HG03457 (cell line): ENCODE measurements at regions not wholly inside any gene's neighbourhood (a gene's known extent, or its start where the extent isn't known, plus 50 kb on each side); places are given as distances from the start of the nearest gene placed in this dataset.
"Not testable (repeated sequence)": the region's sequence is repeated elsewhere in the genome, so short reads cannot be mapped to it uniquely, and the experiment has no call there.

Experiments used
- ATAC-seq: cut with Tn5 transposase; IDR thresholded peaks from one replicate; pipeline ENCODE4 v1.9.1; 2021; ENCODE audit warnings: moderate number of reproducible peaks; ENCODE audit not compliant: unreplicated experiment

DNA sequence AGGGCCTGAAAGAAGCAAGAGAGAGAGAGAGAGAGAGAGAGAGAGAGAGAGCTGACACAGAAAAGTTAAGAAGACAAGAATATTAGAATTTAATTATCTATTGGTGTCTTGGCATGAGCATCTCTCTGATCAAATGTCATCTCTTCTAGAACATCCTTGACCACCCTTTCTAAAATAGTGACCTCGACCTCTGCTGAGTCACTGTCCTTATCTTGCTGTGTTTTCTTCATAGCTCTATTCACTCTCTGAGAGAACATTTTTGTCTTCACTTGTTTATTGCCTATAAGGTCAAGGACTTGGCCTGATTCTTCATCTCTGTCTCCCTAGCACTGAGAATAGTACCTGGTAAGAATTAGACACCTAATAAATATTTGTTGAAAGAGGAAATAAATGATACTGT lies 383.8 kb upstream of the RPS23 start:
- ATAC-seq: no peak

- no peak for ATAC-seq
Observed at GRCh38 chr5:82661462-82661861, 383.3 kb upstream of the RPS23 start.

GRCh38 chr5:82659115-82659514 lies 381.0 kb upstream of the RPS23 start:
- ATAC-seq: no peak

DNA sequence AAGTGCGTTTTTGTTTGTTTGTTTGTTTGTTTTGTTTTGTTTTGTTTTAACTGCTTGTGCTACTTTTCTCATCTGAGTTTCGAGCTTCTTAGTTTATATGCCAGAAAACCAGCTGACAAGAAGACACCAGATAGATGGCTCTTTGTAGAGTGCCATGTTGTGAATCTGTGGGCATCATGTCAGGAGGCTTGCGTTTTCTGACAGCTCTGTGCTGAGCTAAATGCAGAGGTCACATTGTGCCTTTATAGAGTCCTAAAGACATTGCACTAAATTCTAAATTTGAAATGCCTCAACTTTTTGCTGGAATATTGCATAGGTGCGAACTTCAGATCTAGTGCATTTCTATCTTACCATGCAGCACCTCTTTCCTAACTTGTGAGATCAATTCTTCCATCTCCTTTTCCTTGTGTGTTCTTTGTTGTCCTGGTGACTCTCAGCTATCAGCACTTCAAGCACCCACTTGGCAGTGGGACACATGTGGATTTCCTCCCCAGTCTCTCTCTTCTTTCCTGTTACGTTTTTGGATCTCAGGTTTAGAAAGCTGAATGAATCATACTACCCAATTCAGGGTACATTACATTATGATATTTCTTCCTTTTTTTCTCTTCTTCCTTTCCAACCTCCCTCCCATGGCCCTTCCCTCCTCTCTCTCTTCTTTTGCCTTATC lies 379.0 kb upstream of the RPS23 start:
- no peak for ATAC-seq

- ATAC-seq: no peak
Observed at GRCh38 chr5:82656341-82656761, 378.2 kb upstream of the RPS23 start.

DNA sequence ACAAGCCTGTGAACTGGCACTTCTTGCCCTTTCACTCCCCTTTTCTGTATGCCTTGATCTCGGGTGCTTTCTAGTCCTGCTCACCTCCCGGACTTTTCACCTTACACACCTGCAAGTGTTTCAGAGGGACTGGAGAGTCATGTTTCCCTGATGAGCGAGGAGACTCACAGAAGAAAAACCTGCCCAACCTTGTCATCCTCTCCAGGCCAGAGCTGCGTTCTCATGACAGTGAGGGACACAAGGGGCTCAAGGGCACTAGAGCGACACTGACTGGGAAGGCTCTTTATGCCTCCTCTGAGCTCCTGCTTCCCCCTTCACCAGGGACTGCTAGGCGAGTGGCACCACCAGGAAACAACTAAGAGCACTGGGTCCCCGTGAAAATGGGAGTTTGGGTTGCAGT lies 376.9 kb upstream of the RPS23 start:
- no peak for ATAC-seq

DNA sequence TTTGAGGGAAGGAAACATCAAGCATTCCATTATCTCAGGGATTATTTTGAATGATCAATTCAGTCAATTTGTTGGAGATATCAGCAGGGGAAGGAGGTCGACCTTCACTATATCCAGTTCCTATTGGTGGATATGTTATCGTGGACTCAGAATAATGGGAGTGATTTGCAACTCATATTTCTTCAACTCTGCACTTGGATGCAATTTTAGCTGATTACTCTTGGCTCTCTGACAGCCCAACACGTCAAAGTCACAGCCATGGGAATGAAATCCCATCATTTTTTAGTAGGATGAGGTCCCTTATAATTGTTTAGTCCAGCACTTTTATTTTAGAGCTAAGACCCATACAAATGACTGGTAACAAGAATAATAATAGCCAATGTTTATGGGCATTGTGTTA lies 371.8 kb upstream of the RPS23 start:
- ATAC-seq: no peak

DNA sequence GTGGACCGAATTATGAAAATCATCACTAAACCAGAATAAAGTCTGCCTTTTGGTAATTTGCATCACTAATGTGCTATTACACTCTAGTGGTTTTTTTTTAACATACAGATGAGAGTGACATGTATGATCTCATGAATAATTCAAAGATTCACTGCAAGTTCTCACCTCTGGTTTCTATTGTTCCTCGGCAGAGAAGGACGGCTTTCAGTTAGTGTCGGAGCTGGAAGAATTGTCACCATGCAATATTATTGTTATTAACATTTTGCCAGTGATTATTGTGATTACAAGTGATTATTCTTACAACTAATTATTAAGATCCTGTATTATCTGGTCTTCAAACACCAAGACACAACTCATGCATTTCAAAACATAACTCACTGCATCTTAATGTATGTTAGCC lies 366.6 kb upstream of the RPS23 start:
- no peak for ATAC-seq

DNA sequence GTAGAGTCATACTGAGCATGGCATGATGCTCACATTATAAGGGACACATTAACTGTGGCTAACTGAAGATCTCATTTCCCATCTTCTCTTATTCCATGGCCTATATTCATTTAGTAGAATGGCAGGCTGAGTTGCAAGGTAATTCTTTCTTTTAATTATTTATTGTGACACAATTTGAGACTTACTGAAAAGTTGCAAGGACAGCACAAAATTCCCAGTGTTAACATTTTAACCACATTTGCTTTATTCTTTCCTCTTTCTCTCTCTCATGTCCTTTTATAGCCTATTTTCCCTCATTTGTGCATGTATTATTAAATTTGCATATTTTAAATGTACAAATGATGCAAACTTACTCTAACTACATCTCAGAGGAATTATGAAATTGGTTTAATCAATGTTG lies 366.1 kb upstream of the RPS23 start:
- no peak for ATAC-seq

GRCh38 chr5:82642313-82642712 lies 364.2 kb upstream of the RPS23 start:
- ATAC-seq: no peak

GRCh38 chr5:82641331-82642003 lies 363.3 kb upstream of the RPS23 start:
- ATAC-seq: peak; percentile 66

DNA sequence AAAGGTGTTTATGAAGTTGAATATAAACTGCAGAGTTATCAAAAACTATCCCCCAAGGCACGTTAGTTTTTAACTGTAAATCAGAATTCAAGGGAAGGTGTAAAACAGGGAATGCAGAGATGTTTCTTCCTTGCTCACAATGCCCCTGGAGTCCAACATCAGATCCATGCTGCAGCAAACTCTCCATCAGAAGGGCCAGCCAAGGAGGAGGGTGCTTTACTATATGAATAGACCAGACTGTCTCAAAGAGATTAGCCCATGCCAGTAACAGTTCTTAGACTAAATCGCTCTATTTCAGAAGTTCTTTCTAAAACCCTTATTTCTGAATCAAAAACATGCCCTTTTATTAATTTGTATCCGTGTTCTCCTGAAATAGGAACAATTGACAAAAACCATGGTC lies 362.8 kb upstream of the RPS23 start:
- ATAC-seq: no peak

DNA sequence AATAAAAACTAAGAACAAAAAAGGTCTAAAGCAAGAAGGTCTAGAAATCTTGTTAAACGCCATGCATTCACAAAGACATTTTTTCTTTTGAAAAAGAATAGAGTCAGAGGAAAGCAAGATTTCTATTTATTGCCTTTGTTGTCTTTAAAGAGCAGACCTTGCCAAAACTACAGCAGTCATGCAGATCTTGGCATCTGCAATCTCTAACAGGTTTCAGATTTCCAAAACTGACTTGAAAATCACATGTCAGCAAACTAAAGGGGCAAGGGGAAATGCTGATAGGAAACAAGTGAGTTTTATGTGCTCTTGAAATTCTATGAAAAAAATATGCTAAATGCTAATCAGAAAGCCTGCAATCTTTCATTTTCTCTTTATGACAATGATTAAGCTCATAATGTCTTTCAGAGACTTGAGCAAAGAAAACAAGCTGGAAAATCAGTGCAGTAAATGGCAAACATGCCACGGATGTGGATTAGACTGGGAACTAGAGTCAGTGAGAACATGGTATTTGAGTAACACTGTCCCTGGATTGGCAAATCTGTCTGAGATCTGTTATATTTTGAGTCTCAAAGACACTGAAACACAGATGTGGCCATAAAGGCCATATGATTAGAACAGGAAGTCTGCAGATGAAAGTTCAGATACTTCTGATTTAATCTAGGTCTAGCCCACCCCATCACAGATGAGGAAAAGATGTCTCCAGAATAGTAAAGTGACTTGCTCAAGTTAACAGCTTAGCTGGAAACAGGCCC lies 361.4 kb upstream of the RPS23 start:
- ATAC-seq: no peak

- ATAC-seq: no peak
Observed at GRCh38 chr5:82636591-82636990, 358.4 kb upstream of the RPS23 start.

DNA sequence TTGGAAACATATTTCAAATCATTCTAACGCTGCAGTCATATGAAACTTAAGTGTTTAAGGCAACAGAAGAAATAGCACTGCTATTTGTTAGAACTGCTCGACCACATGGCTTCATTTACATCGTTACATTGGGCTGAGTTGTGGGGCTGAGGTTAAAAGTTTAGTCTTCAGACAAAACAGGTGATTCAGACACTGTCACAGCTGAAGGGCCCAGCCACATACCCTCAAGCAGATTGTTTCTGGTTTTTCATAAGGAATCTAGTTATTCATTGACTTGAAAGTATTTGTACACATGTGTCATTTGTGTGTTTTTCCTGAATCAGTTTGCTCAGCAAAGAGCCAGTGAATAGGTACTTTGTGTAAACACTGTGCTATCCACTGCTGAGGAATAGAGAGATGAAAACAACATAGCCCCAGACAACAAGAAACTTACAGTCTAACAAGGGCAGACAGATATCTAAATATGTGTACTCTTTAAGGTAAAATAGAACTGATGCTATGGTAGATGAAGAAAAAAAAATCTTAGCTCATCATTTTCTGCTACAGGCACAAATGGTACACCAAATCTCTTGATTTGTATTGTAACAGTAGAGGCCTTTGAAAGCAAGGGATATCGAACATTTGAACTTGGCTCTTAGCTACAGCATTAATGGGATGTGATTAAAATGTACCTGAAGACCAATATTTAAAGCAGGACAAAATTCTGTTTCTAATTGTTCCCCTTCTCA lies 357.6 kb upstream of the RPS23 start:
- peak; percentile 70 for ATAC-seq

GRCh38 chr5:82628364-82628910 lies 350.3 kb upstream of the RPS23 start:
- no peak for ATAC-seq

DNA sequence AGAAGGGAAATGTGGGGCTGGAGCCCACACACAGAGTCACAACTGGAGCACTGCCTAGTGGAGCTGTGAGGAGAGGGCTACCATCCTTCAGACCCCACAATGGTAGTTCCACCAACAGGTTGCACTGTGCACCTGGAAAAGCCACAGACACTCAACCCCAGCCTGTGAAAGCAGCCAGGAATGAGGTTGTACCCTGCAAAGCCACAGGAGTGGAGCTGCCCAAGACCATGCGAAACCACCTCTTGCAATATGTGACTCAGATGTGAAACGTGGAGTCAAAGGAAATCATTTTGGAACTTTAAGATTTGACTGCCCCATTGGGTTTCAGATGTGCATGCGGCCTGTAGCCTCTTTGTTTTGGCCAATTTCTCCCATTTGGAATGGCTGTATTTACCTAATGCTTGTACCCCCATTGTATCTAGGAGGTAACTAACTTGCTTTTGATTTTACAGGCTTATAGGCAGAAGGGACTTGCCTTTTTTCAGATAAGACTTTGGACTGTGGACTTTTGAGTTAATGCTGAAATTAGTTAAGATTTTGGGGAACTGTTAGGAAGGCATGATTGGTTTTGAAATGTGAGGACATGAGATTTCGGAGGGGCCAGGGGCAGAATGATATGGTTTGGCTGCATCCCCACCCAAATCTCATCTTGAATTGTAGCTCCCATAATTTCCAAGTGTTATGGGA lies 348.9 kb upstream of the RPS23 start:
- ATAC-seq: not testable (repeated sequence)

DNA sequence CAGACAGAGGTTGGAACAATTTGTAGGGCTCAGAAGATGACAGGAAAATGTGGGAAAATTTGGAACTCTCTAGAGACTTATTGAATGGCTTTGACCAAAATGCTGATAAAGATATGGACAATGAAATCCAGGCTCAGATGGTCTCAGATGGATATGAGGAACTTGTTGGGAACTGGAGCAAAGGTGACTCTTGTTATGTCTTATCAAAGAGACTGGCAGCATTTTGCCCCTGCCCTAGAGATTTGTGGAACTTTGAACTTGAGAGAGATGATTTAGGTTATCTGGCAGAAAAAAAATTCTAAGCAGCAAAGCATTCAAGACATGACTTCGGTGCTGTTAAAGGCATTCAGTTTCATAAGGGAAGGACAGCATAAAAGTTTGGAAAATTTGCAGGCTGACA lies 347.9 kb upstream of the RPS23 start:
- not testable (repeated sequence) for ATAC-seq

- no peak for ATAC-seq
Observed at GRCh38 chr5:82624062-82624461, 345.9 kb upstream of the RPS23 start.

- no peak for ATAC-seq
Observed at GRCh38 chr5:82622711-82623514, 344.8 kb upstream of the RPS23 start.
